Activated effector memory CD4-positive, alpha-beta T cell treated with anti-CD3 and anti-CD28 coated beads, Interleukin-2, amount 50 U/mL, for 16 hours (primary cell): ENCODE measurements at regions not wholly inside any gene's neighbourhood (a gene's known extent, or its start where the extent isn't known, plus 50 kb on each side); places are given as distances from the start of the nearest gene placed in this dataset.
"Not testable (repeated sequence)": the region's sequence is repeated elsewhere in the genome, so short reads cannot be mapped to it uniquely, and the experiment has no call there.

ENCODE experiments used
- DNase-seq: peaks from one replicate; pipeline ENCODE4 v3.0.0-alpha.2; 2020

DNA sequence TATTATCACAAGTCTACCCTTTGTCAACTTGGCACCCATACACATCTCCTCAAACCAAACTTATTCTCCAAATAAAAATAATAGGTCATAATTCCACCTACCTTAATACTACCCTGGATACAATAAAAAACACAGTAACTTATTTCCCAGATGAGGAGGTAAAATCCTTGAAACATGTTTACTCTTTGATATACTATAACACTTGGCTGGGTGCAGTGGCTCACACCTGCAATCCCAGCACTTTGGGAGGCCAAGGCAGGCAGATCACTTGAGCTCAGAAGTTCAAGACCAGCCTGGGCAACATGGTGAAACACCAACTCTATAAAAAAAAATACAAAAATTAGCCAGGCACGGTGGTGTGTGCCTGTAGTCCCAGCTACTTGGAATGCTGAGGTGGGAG lies 54.4 kb upstream of the PRSS3 start:
- not testable (repeated sequence) for DNase-seq

- no peak for DNase-seq
Measured at GRCh38 chr9:33742051-33742450, 53.3 kb upstream of the PRSS3 start.

GRCh38 chr9:33742519-33742918 lies 52.8 kb upstream of the PRSS3 start:
- DNase-seq: no peak
